Activated T-helper 2 cell treated with anti-CD3 and anti-CD28 coated beads, Interferon-gamma antibody, Interleukin-2, Interleukin-4, amounts not matched to agents 10 μg/mL and 5 μg/mL and 100 μg/mL, durations not matched to agents 14 hours and 24 hours and 36 hours (primary cell): ENCODE measurements at regions not wholly inside any gene's neighbourhood (a gene's known extent, or its start where the extent isn't known, plus 50 kb on each side); places are given as distances from the start of the nearest gene placed in this dataset.
A peak's percentile ranks its signal among the peaks of the same experiment; 100 is the strongest.

Experiments used
- DNase-seq: peaks from one replicate; pipeline ENCODE4 v3.0.0; 2021; ENCODE audit warnings: low spot score
- H3K27ac Mint-ChIP-seq: one replicate; pipeline ENCODE4 v1.8.0; 2021; ENCODE audit warnings: mixed read lengths
- H3K27me3 Mint-ChIP-seq: one replicate; pipeline ENCODE4 v1.8.0; 2021; ENCODE audit warnings: low read depth, mixed read lengths
- H3K36me3 Mint-ChIP-seq: one replicate; pipeline ENCODE4 v1.8.0; 2021; ENCODE audit warnings: low read depth, mixed read lengths
- H3K4me1 Mint-ChIP-seq: one replicate; pipeline ENCODE4 v1.8.0; 2021; ENCODE audit warnings: low read depth, mixed read lengths
- H3K4me3 Mint-ChIP-seq: one replicate; pipeline ENCODE4 v1.8.0; 2021; ENCODE audit warnings: low read depth, mild to moderate bottlenecking, moderate library complexity, mixed read lengths
- H3K9me3 Mint-ChIP-seq: one replicate; pipeline ENCODE4 v1.8.0; 2021; ENCODE audit warnings: mixed read lengths
- intact Hi-C: fragments of 100-400 bp; cut with micrococcal nuclease; formaldehyde crosslinking; loops from one replicate; pipeline ENCODE4 v1.15.1; 2023

GRCh38 chrY:19824136-19824535 lies 79.6 kb upstream of the KDM5D start:
- no peak overlapping the region for H3K27ac Mint-ChIP-seq
- no peak for DNase-seq
- no peaks in the 10 kb centered on the region for H3K9me3 Mint-ChIP-seq
- H3K4me1 Mint-ChIP-seq, result peaks cover 3% of the 10 kb centered on the region
- H3K27me3 Mint-ChIP-seq, result peaks cover 4% of the 10 kb centered on the region
- intact Hi-C loops, result no loop called here
- H3K4me3 Mint-ChIP-seq, result no peak overlapping the region
- no peaks in the 10 kb centered on the region for H3K36me3 Mint-ChIP-seq

GRCh38 chrY:19818546-19818945 lies 74.0 kb upstream of the KDM5D start:
- no peak overlapping the region for H3K4me3 Mint-ChIP-seq
- intact Hi-C loops, result no loop called here
- no peak for DNase-seq
- H3K9me3 Mint-ChIP-seq, result no peaks in the 10 kb centered on the region
- H3K27ac Mint-ChIP-seq, result no peak overlapping the region
- H3K36me3 Mint-ChIP-seq, result no peaks in the 10 kb centered on the region
- peaks cover 7% of the 10 kb centered on the region for H3K4me1 Mint-ChIP-seq
- H3K27me3 Mint-ChIP-seq, result peaks cover 6% of the 10 kb centered on the region

- Mint-ChIP-seq H3K36me3 (no peaks in the 10 kb centered on the region), H3K27me3 (peaks cover 6% of the 10 kb centered on the region), H3K4me3 (no peak overlapping the region), H3K27ac (no peak overlapping the region), H3K4me1 (peaks cover 7% of the 10 kb centered on the region), H3K9me3 (no peaks in the 10 kb centered on the region)
- no peak for DNase-seq
- intact Hi-C loops, result no loop called here
Observed at GRCh38 chrY:19816920-19817319, 72.4 kb upstream of the KDM5D start.

GRCh38 chrY:19816053-19816823 lies 71.7 kb upstream of the KDM5D start:
- Mint-ChIP-seq H3K9me3 (no peaks in the 10 kb centered on the region), H3K27ac (no peak overlapping the region), H3K4me1 (peaks cover 7% of the 10 kb centered on the region), H3K27me3 (peaks cover 2% of the 10 kb centered on the region), H3K4me3 (peak overlapping the region; percentile 55), H3K36me3 (no peaks in the 10 kb centered on the region)
- DNase-seq, result no peak
- intact Hi-C loops, result no loop called here
